MCF 10A (cell line): ENCODE measurements at regions not wholly inside any gene's neighbourhood (a gene's known extent, or its start where the extent isn't known, plus 50 kb on each side); places are given as distances from the start of the nearest gene placed in this dataset.

Experiments
- BruUV-seq: library from RNA; stranded (reverse); fragments of 400-500 nt; replicated peaks from 2 replicates; lab custom pipeline; 2021; lab: Mats Ljungman, UMichigan
- CTCF ChIA-PET: fragments of 300-600 bp; sonication (Branson Sonifier 250); formaldehyde crosslinking; extraction: SDS; loops from one replicate; lab custom pipeline; 2021; ENCODE audit warnings: antibody characterized with exemption, inconsistent platforms; lab: Yijun Ruan, JAX
- POLR2A ChIA-PET: fragments of 300-600, 350-650 bp; sonication (Branson Sonifier 250); formaldehyde crosslinking; extraction: SDS; loops from one replicate; lab custom pipeline; 2020; ENCODE audit warnings: antibody characterized with exemption, inconsistent platforms; lab: Yijun Ruan, JAX
- DNase-seq: peaks from one replicate; pipeline ENCODE4 v3.0.0-alpha.2; 2018; ENCODE audit not compliant: unreplicated experiment
- H3K27ac Mint-ChIP-seq: one replicate; pipeline ENCODE4 v1.8.0; 2022; ENCODE audit warnings: mild to moderate bottlenecking, low read depth, mixed read lengths; ENCODE audit not compliant: unreplicated experiment
- H3K27me3 Mint-ChIP-seq: one replicate; pipeline ENCODE4 v1.8.0; 2022; ENCODE audit warnings: mixed read lengths; ENCODE audit not compliant: insufficient read depth, unreplicated experiment
- H3K36me3 Mint-ChIP-seq: one replicate; pipeline ENCODE4 v1.8.0; 2022; ENCODE audit warnings: mild to moderate bottlenecking, moderate library complexity, mixed read lengths; ENCODE audit not compliant: insufficient read depth, unreplicated experiment
- H3K4me1 Mint-ChIP-seq: one replicate; pipeline ENCODE4 v1.8.0; 2022; ENCODE audit warnings: mixed read lengths; ENCODE audit not compliant: insufficient read depth, unreplicated experiment
- H3K4me3 Mint-ChIP-seq: one replicate; pipeline ENCODE4 v1.8.0; 2022; ENCODE audit warnings: mild to moderate bottlenecking, moderate library complexity, mixed read lengths; ENCODE audit not compliant: unreplicated experiment
- H3K9me3 Mint-ChIP-seq: one replicate; pipeline ENCODE4 v1.8.0; 2022; ENCODE audit warnings: mixed read lengths; ENCODE audit not compliant: unreplicated experiment
- intact Hi-C: fragments of 100-400 bp; cut with micrococcal nuclease; formaldehyde crosslinking; loops from 2 replicates; pipeline ENCODE4 v1.14.1; 2022
- TF ChIP-seq, protein P1 (sequence below): fragments of 200-600 bp; IDR thresholded peaks from one replicate; pipeline ENCODE4 v1.8.0; 2022; ENCODE audit warnings: antibody characterized with exemption, mild to moderate bottlenecking; ENCODE audit not compliant: unreplicated experiment

DNA sequence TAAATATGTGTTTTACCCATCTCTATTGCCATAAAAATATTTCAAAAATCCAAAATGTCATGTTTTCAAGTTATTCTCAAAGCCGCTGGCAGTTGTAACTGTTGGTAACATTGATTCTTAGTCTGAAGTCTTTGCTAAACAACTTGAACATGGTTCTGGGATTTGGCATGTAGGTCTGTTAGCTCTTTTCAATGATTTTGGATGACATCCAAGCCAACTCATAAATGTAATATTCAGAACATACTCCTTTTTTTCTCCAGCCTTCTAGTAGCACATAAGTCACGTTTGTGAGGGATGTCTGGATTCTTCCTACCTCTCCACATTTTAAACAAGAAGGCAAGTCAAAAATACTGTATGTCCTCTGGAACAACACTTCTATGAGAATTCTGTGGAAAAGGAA, 305.3 kb downstream of the PRR32 start:
- BruUV-seq = no TSS peak
- CTCF ChIA-PET = no interaction called here

DNA sequence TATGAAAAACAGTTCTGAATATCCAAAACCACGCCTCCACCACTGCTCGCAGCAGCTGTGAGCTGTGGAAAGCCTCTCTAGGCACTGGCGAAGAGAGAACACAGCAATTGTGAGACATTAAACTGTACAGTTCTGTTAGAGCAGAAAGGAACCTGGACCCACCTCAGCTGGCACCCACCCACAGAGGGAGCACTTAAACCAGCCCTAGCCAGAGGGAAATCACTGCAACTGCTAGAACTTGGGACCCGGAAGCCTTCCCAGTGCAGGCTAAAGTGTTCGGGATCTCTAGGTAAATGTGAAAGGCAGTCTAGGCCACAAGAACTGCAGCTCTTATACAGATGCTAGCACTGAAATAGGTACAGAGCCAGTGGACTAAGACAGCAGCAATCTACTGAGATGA, 308.8 kb downstream of the PRR32 start:
- Mint-ChIP-seq H3K4me1 (no peaks in the 10 kb centered on the region), H3K27me3 (no peaks in the 10 kb centered on the region), H3K27ac (no peak overlapping the region), H3K9me3 (no peaks in the 10 kb centered on the region), H3K4me3 (no peak overlapping the region), H3K36me3 (no peaks in the 10 kb centered on the region)
- DNase-seq = no peak
- ChIA-PET CTCF (no interaction called here), POLR2A (no interaction called here)
- TF ChIP-seq, protein P1, sequence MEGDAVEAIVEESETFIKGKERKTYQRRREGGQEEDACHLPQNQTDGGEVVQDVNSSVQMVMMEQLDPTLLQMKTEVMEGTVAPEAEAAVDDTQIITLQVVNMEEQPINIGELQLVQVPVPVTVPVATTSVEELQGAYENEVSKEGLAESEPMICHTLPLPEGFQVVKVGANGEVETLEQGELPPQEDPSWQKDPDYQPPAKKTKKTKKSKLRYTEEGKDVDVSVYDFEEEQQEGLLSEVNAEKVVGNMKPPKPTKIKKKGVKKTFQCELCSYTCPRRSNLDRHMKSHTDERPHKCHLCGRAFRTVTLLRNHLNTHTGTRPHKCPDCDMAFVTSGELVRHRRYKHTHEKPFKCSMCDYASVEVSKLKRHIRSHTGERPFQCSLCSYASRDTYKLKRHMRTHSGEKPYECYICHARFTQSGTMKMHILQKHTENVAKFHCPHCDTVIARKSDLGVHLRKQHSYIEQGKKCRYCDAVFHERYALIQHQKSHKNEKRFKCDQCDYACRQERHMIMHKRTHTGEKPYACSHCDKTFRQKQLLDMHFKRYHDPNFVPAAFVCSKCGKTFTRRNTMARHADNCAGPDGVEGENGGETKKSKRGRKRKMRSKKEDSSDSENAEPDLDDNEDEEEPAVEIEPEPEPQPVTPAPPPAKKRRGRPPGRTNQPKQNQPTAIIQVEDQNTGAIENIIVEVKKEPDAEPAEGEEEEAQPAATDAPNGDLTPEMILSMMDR = no peak
- intact Hi-C loops = no loop called here
- BruUV-seq = no TSS peak

More for the DNA sequence above, 305.3 kb downstream of the PRR32 start:
- no peaks in the 10 kb centered on the region for H3K36me3 Mint-ChIP-seq
- POLR2A ChIA-PET = no interaction called here
- H3K9me3 Mint-ChIP-seq = no peaks in the 10 kb centered on the region
- H3K4me1 Mint-ChIP-seq = no peaks in the 10 kb centered on the region
- no peak overlapping the region for H3K4me3 Mint-ChIP-seq
- no peaks in the 10 kb centered on the region for H3K27me3 Mint-ChIP-seq
- DNase-seq = no peak
- TF ChIP-seq, protein P1 = no peak
- H3K27ac Mint-ChIP-seq = no peak overlapping the region
- intact Hi-C loops = no loop called here

DNA sequence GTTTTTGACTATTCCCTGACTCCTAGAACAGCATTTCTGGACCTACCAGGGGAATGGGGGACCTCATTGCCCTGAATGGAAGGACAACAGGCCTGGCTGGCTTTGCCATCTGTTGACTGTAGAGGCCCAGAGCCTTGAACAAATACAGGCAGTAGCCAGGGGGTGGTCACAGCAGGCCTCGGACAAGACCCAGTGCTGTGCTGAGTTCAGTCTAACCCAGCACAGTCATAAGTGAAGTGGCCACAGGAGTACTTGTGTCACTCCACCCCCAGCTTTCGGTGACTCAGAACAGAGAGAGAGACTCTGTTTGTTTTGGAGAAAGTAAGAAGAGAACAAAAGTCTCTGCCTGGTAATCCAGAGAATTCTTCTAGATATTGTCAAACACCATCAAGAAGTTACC, 310.0 kb downstream of the PRR32 start:
- Mint-ChIP-seq H3K4me3 (no peak overlapping the region), H3K36me3 (no peaks in the 10 kb centered on the region), H3K27ac (no peak overlapping the region), H3K9me3 (peaks cover 4% of the 10 kb centered on the region), H3K4me1 (no peaks in the 10 kb centered on the region), H3K27me3 (no peaks in the 10 kb centered on the region)
- BruUV-seq = no TSS peak
- ChIA-PET POLR2A (no interaction called here), CTCF (no interaction called here)
- DNase-seq = peak; percentile 43
- intact Hi-C loops = no loop called here
- TF ChIP-seq, protein P1 = no peak

DNA sequence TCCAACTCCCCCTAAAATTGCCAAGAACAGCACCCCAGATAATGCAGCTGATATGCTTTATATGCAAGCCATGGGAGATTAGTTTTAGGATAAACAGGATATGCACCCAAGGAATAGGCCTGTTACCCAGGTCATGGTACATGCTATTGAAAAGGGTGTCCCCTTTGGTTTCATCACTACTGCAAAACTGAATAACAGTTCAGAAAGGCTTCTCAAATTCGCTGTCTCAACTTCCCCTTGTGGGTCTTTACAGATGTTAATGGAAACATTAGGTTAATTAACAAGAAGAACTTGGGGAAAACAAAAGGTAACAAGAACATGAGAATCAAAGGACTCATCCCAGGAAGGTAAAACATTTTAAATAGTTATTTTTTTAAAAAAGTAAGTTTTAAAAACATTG, 318.7 kb downstream of the PRR32 start:
- CTCF ChIA-PET = no interaction called here

More for the DNA sequence above, 318.7 kb downstream of the PRR32 start:
- Mint-ChIP-seq H3K36me3 (no peaks in the 10 kb centered on the region), H3K27me3 (no peaks in the 10 kb centered on the region), H3K9me3 (peaks cover 23% of the 10 kb centered on the region), H3K4me3 (no peak overlapping the region), H3K4me1 (no peaks in the 10 kb centered on the region), H3K27ac (no peak overlapping the region)
- TF ChIP-seq, protein P1 = no peak
- no TSS peak for BruUV-seq
- intact Hi-C loops = no loop called here
- DNase-seq = no peak
- POLR2A ChIA-PET = no interaction called here
